Calu3 (cell line): ENCODE measurements at regions not wholly inside any gene's neighbourhood (a gene's known extent, or its start where the extent isn't known, plus 50 kb on each side); places are given as distances from the start of the nearest gene placed in this dataset.

ENCODE experiments used
- BruUV-seq: library from RNA; stranded (reverse); fragments of 400-500 nt; replicated peaks from 2 replicates; lab custom pipeline; 2021; lab: Mats Ljungman, UMichigan
- CTCF ChIA-PET: fragments of 300-600 bp; sonication (Branson Sonifier 250); formaldehyde crosslinking; loops from one replicate; lab custom pipeline; 2022; ENCODE audit warnings: antibody characterized with exemption; lab: Charles Lee
- DNase-seq: peaks from one replicate; pipeline ENCODE4 v3.0.0; 2022
- H3K27ac Mint-ChIP-seq: one replicate; pipeline ENCODE4 v1.8.0; 2022; ENCODE audit warnings: mixed read lengths; ENCODE audit not compliant: unreplicated experiment
- H3K27me3 Mint-ChIP-seq: one replicate; pipeline ENCODE4 v1.8.0; 2022; ENCODE audit warnings: mixed read lengths; ENCODE audit not compliant: unreplicated experiment
- H3K36me3 Mint-ChIP-seq: one replicate; pipeline ENCODE4 v1.8.0; 2022; ENCODE audit warnings: mild to moderate bottlenecking, moderate library complexity, mixed read lengths; ENCODE audit not compliant: insufficient read depth, unreplicated experiment
- H3K4me1 Mint-ChIP-seq: one replicate; pipeline ENCODE4 v1.8.0; 2022; ENCODE audit warnings: mild to moderate bottlenecking, low read depth, mixed read lengths; ENCODE audit not compliant: unreplicated experiment
- H3K4me3 Mint-ChIP-seq: one replicate; pipeline ENCODE4 v1.8.0; 2022; ENCODE audit warnings: mild to moderate bottlenecking, low read depth, moderate library complexity, mixed read lengths; ENCODE audit not compliant: unreplicated experiment
- H3K9me3 Mint-ChIP-seq: one replicate; pipeline ENCODE4 v1.8.0; 2022; ENCODE audit warnings: low read depth, mixed read lengths; ENCODE audit not compliant: unreplicated experiment
- CTCF ChIP-seq: fragments of 200-600 bp; IDR thresholded peaks from one replicate; pipeline ENCODE4 v1.8.0; 2022; ENCODE audit warnings: antibody characterized with exemption; ENCODE audit not compliant: unreplicated experiment
- intact Hi-C: fragments of 100-400 bp; cut with micrococcal nuclease; formaldehyde crosslinking; loops from one replicate; pipeline ENCODE4 v1.10.0; 2022; ENCODE audit not compliant: unreplicated experiment

- H3K27ac Mint-ChIP-seq: no peak overlapping the region
- no peaks in the 10 kb centered on the region for H3K9me3 Mint-ChIP-seq
- H3K36me3 Mint-ChIP-seq: peaks cover 7% of the 10 kb centered on the region
- no peak for DNase-seq
- no TSS peak for BruUV-seq
- H3K4me3 Mint-ChIP-seq: no peak overlapping the region
- CTCF ChIA-PET: no interaction called here
- TF ChIP-seq CTCF: no peak
- no peaks in the 10 kb centered on the region for H3K4me1 Mint-ChIP-seq
- H3K27me3 Mint-ChIP-seq: peaks cover 98% of the 10 kb centered on the region
- intact Hi-C loops: no loop called here
Observed at GRCh38 chr1:29458737-29459619, 222.7 kb downstream of the PTPRU start.

DNA sequence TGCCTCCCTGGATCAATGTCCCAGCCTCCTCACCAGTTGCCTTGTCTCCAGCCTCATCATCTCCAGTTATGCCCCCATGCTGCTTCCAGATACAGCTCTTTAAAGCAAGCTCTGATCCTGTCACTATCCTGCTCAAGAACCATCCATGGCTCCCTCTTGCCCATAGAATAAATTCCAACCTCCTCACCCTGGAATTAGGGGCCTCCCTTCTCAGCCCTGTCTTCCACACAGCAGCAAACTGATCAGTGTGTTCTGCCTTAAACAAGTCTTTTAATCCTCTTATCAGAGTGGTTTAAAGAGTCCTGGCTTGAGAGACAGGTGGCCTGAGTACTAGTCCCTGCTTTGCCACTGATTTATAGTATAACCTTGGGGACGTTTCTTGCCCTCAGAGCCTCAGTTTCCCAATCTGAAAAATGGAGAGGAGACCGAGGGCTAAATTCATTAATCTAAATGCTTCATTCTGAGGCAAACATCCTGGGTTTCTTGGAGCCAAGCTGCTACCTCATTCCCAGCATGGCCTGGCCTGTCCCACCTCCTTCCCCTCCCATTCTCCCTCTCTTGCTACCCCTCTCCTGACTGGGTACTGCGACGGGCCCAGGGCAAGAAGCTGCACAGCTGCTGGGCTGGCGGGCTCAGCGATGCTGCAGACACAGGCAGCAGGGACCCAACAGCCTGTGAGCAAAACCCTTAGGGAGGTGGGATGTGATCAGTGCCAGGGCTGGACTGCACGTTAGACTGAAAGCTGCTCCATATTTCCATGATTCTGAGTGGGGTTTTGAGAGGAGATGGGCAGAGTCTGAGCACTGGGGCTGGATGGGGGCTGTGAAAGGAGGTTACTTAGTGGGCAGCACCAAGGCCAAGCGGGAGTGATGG lies 221.4 kb downstream of the PTPRU start:
- Mint-ChIP-seq H3K36me3 (peaks cover 9% of the 10 kb centered on the region), H3K9me3 (no peaks in the 10 kb centered on the region), H3K4me1 (no peaks in the 10 kb centered on the region), H3K4me3 (no peak overlapping the region), H3K27me3 (peaks cover 100% of the 10 kb centered on the region), H3K27ac (no peak overlapping the region)
- CTCF ChIA-PET: no interaction called here
- TF ChIP-seq CTCF: no peak
- BruUV-seq: no TSS peak
- no peak for DNase-seq
- intact Hi-C loops: no loop called here

DNA sequence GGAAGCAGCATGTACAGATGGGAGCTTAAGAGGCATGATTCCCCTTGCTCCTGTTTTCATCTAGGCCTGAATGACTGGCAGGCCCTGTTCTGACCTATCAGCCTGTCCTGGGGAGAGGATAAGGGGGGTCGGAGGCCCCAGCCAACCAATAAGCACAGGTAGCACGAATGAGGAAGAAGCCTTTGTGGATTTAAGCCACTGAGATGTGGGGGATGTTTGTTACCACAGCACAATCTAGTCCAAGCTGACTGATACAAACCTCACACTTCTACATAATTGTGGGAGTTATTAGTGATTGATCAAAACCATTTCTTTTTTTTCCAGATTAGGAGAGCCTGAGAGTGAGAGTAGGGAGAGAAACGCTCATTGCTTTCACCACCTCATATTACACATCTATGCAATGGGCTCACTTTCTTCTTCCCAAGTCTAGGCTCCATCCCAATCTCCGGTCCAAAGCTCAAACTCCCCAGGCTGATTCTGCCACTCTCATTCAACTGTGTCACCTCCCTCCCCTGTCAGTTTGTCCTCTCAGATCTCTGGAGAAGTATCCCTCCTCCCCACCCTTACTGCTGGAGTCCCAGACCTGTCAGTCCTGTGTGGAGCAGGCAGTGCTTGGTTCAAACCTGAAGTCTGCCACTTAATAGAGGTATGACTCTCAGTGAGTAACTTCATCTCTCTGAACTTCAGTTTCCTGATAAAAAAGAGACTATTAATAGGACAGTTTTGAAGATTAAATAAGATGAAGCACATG lies 220.5 kb downstream of the PTPRU start:
- Mint-ChIP-seq H3K27me3 (peaks cover 100% of the 10 kb centered on the region), H3K9me3 (no peaks in the 10 kb centered on the region), H3K4me1 (no peaks in the 10 kb centered on the region), H3K36me3 (peaks cover 9% of the 10 kb centered on the region), H3K4me3 (no peak overlapping the region), H3K27ac (no peak overlapping the region)
- no TSS peak for BruUV-seq
- no peak for TF ChIP-seq CTCF
- intact Hi-C loops: no loop called here
- no peak for DNase-seq
- CTCF ChIA-PET: interaction anchor here (1.4 kb wide), 1 partner anchor 11 kb away, joined by 3 read pairs; no protein-coding TSS in a partner anchor

- no peak overlapping the region for H3K4me3 Mint-ChIP-seq
- BruUV-seq: no TSS peak
- H3K4me1 Mint-ChIP-seq: no peaks in the 10 kb centered on the region
- no peak for TF ChIP-seq CTCF
- no peaks in the 10 kb centered on the region for H3K9me3 Mint-ChIP-seq
- H3K36me3 Mint-ChIP-seq: peaks cover 5% of the 10 kb centered on the region
- intact Hi-C loops: no loop called here
- CTCF ChIA-PET: interaction anchor here (1.4 kb wide), 1 partner anchor 10 kb away, joined by 3 read pairs; no protein-coding TSS in a partner anchor
- no peak for DNase-seq
- peaks cover 100% of the 10 kb centered on the region for H3K27me3 Mint-ChIP-seq
- H3K27ac Mint-ChIP-seq: no peak overlapping the region
Observed at GRCh38 chr1:29455781-29456180, 219.5 kb downstream of the PTPRU start.
